Smooth muscle cell (in vitro differentiated cells): ENCODE measurements at regions not wholly inside any gene's neighbourhood (a gene's known extent, or its start where the extent isn't known, plus 50 kb on each side); places are given as distances from the start of the nearest gene placed in this dataset.

Source experiments
- DNase-seq: peaks from one replicate; lab custom pipeline; 2025; ENCODE audit not compliant: unreplicated experiment; lab: John Stamatoyannopoulos, UW
- H2AFZ ChIP-seq: fragments of 200-600 bp; sonication (generic); 2 replicates; pipeline ENCODE4 v1.6.0; 2016; ENCODE audit warnings: antibody characterized with exemption, low read depth, mild to moderate bottlenecking
- H3F3A ChIP-seq: fragments of 200-600 bp; sonication (generic); 2 replicates; pipeline ENCODE4 v1.6.0; 2017; ENCODE audit warnings: antibody characterized with exemption, low read depth
- H3K27ac ChIP-seq: fragments of 200-600 bp; sonication (generic); 2 replicates; pipeline ENCODE4 v1.5.1; 2016; ENCODE audit warnings: low read depth, mild to moderate bottlenecking
- H3K27me3 ChIP-seq: fragments of 200-600 bp; sonication (generic); 2 replicates; pipeline ENCODE4 v1.6.1; 2016; ENCODE audit warnings: low read depth, mild to moderate bottlenecking
- H3K36me3 ChIP-seq: fragments of 200-600 bp; sonication (generic); 2 replicates; pipeline ENCODE4 v1.5.1; 2016; ENCODE audit warnings: low read depth
- H3K4me1 ChIP-seq: fragments of 200-600 bp; sonication (generic); 2 replicates; pipeline ENCODE4 v1.5.1; 2016; ENCODE audit warnings: low read depth
- H3K4me2 ChIP-seq: fragments of 200-600 bp; sonication (generic); 2 replicates; pipeline ENCODE4 v1.6.0; 2016; ENCODE audit warnings: mild to moderate bottlenecking
- H3K4me3 ChIP-seq: fragments of 200-600 bp; sonication (generic); 2 replicates; pipeline ENCODE4 v1.5.1; 2016; ENCODE audit warnings: mild to moderate bottlenecking
- H3K79me2 ChIP-seq: fragments of 200-600 bp; sonication (generic); 2 replicates; pipeline ENCODE4 v1.6.0; 2016; ENCODE audit warnings: low read depth, mild to moderate bottlenecking
- H3K9ac ChIP-seq: fragments of 200-600 bp; sonication (generic); 2 replicates; pipeline ENCODE4 v1.6.0; 2016; ENCODE audit warnings: low read depth
- H3K9me3 ChIP-seq: fragments of 200-600 bp; sonication (generic); replicated peaks from 2 replicates; pipeline ENCODE4 v1.5.1; 2016; ENCODE audit warnings: low read depth
- H4K20me1 ChIP-seq: fragments of 200-600 bp; sonication (generic); 2 replicates; pipeline ENCODE4 v1.6.0; 2016; ENCODE audit warnings: low read depth
- CTCF ChIP-seq: fragments of 200-600 bp; sonication (generic); IDR thresholded peaks from 2 replicates; pipeline ENCODE4 v1.5.1; 2017; ENCODE audit warnings: borderline replicate concordance, mild to moderate bottlenecking, antibody characterized with exemption; ENCODE audit not compliant: insufficient read depth, poor library complexity, severe bottlenecking
- WGBS: methylation state at CpG from one replicate; pipeline ENCODE4 v1.1.7; 2016; ENCODE audit warnings: low lambda C conversion rate; 5-methylcytosine and 5-hydroxymethylcytosine counted together

- DNase-seq = no peak
- Histone ChIP-seq H3K36me3 (no peaks in the 10 kb centered on the region), H3K79me2 (no peaks in the 10 kb centered on the region), H2AFZ (no peak overlapping the region), H3K4me3 (no peak overlapping the region), H3K9me3 (no peaks in the 10 kb centered on the region), H3K27me3 (no peaks in the 10 kb centered on the region), H3K4me1 (no peaks in the 10 kb centered on the region), H3K9ac (no peak overlapping the region), H3K27ac (no peak overlapping the region), H3F3A (no peaks in the 10 kb centered on the region), H3K4me2 (no peak overlapping the region), H4K20me1 (no peaks in the 10 kb centered on the region)
- WGBS = 84% methylated on average over 3 of the region's 3 CpGs
- TF ChIP-seq CTCF = no peak
These were observed 310.4 kb upstream of the NT5C1B start for GRCh38 chr2:18899725-18900124.

- Histone ChIP-seq H3K27ac (no peak overlapping the region), H3K27me3 (no peaks in the 10 kb centered on the region), H4K20me1 (no peaks in the 10 kb centered on the region), H3F3A (no peaks in the 10 kb centered on the region), H3K4me1 (no peaks in the 10 kb centered on the region), H3K4me2 (no peak overlapping the region), H3K9me3 (no peaks in the 10 kb centered on the region), H2AFZ (no peak overlapping the region), H3K36me3 (no peaks in the 10 kb centered on the region), H3K9ac (no peak overlapping the region), H3K4me3 (no peak overlapping the region), H3K79me2 (no peaks in the 10 kb centered on the region)
- TF ChIP-seq CTCF = no peak
- DNase-seq = no peak
These were observed 308.9 kb upstream of the NT5C1B start for GRCh38 chr2:18898271-18898670.

- Histone ChIP-seq H3K4me2 (no peak overlapping the region), H2AFZ (no peak overlapping the region), H3K4me1 (no peaks in the 10 kb centered on the region), H4K20me1 (no peaks in the 10 kb centered on the region), H3F3A (no peaks in the 10 kb centered on the region), H3K27ac (no peak overlapping the region), H3K9ac (no peak overlapping the region), H3K36me3 (no peaks in the 10 kb centered on the region), H3K9me3 (no peaks in the 10 kb centered on the region), H3K4me3 (no peak overlapping the region), H3K27me3 (no peaks in the 10 kb centered on the region), H3K79me2 (no peaks in the 10 kb centered on the region)
- no peak for DNase-seq
- no peak for TF ChIP-seq CTCF
- 69% methylated on average over 2 of the region's 2 CpGs for WGBS
These were observed 306.9 kb upstream of the NT5C1B start for GRCh38 chr2:18896125-18896764.

- no peak overlapping the region for H2AFZ ChIP-seq
- no peak overlapping the region for H3K4me2 ChIP-seq
- WGBS = 94% methylated on average over 3 of the region's 3 CpGs
- H3K27ac ChIP-seq = no peak overlapping the region
- no peaks in the 10 kb centered on the region for H3K9me3 ChIP-seq
- DNase-seq = no peak
- H3K79me2 ChIP-seq = no peaks in the 10 kb centered on the region
- H3F3A ChIP-seq = no peaks in the 10 kb centered on the region
- TF ChIP-seq CTCF = no peak
- H3K4me3 ChIP-seq = no peak overlapping the region
- no peaks in the 10 kb centered on the region for H3K36me3 ChIP-seq
- H3K27me3 ChIP-seq = no peaks in the 10 kb centered on the region
- H3K4me1 ChIP-seq = no peaks in the 10 kb centered on the region
- H3K9ac ChIP-seq = no peak overlapping the region
- H4K20me1 ChIP-seq = no peaks in the 10 kb centered on the region
These were observed 302.4 kb upstream of the NT5C1B start for GRCh38 chr2:18891600-18892345.
